ENCODE measurements at regions not wholly inside any gene's neighbourhood (a gene's known extent, or its start where the extent isn't known, plus 50 kb on each side); places are given as distances from the start of the nearest gene placed in this dataset.

GRCh38 chr4:115920637-115921036, 807.2 kb upstream of the NDST4 start:
- TF ChIP-seq, protein P1, sequence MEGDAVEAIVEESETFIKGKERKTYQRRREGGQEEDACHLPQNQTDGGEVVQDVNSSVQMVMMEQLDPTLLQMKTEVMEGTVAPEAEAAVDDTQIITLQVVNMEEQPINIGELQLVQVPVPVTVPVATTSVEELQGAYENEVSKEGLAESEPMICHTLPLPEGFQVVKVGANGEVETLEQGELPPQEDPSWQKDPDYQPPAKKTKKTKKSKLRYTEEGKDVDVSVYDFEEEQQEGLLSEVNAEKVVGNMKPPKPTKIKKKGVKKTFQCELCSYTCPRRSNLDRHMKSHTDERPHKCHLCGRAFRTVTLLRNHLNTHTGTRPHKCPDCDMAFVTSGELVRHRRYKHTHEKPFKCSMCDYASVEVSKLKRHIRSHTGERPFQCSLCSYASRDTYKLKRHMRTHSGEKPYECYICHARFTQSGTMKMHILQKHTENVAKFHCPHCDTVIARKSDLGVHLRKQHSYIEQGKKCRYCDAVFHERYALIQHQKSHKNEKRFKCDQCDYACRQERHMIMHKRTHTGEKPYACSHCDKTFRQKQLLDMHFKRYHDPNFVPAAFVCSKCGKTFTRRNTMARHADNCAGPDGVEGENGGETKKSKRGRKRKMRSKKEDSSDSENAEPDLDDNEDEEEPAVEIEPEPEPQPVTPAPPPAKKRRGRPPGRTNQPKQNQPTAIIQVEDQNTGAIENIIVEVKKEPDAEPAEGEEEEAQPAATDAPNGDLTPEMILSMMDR (conservative IDR thresholded peaks at IDR 0.05; ENCODE audit: low read length) = no peak
- no peak for TF ChIP-seq EZH2phosphoT487 (IDR thresholded peaks at IDR 0.05; ENCODE audit: borderline replicate concordance)
